ENCODE measurements at regions not wholly inside any gene's neighbourhood (a gene's known extent, or its start where the extent isn't known, plus 50 kb on each side); places are given as distances from the start of the nearest gene placed in this dataset.

- H3K9me3 ChIP-seq (ENCODE audit: insufficient read depth, low read depth, low read length) = peaks cover 16% of the 10 kb centered on the region; the same call in 1 of the 2 replicates
- no peaks in the 10 kb centered on the region for H3K36me3 ChIP-seq (ENCODE audit: insufficient read depth, low read depth, low read length)
- no peak overlapping the region for H3K9ac ChIP-seq (ENCODE audit: low read depth, low read length)
- no peak overlapping the region for H3K27ac ChIP-seq (ENCODE audit: low read length)
- H3K27me3 ChIP-seq (ENCODE audit: insufficient read depth, low read length) = no peaks in the 10 kb centered on the region; the same call in 1 of the 2 replicates
- H3K4me3 ChIP-seq (ENCODE audit: low read length) = no peak overlapping the region
- no peaks in the 10 kb centered on the region for H3K4me1 ChIP-seq (ENCODE audit: insufficient read depth, low read length)
Measured at GRCh38 chr6:924661-925060, 231.7 kb upstream of the EXOC2 start.

GRCh38 chr6:921400-921799, 228.5 kb upstream of the EXOC2 start:
- H3K4me1 ChIP-seq (ENCODE audit: insufficient read depth, low read length) = no peaks in the 10 kb centered on the region
- H3K4me3 ChIP-seq (ENCODE audit: low read length) = no peak overlapping the region
- H3K9me3 ChIP-seq (ENCODE audit: insufficient read depth, low read depth, low read length) = peaks cover 37% of the 10 kb centered on the region
- no peak overlapping the region for H3K27ac ChIP-seq (ENCODE audit: low read length)
- no peaks in the 10 kb centered on the region for H3K36me3 ChIP-seq (ENCODE audit: insufficient read depth, low read depth, low read length)
- H3K27me3 ChIP-seq (ENCODE audit: insufficient read depth, low read length) = no peaks in the 10 kb centered on the region; the same call in 1 of the 2 replicates
- H3K9ac ChIP-seq (ENCODE audit: low read depth, low read length) = no peak overlapping the region

DNA sequence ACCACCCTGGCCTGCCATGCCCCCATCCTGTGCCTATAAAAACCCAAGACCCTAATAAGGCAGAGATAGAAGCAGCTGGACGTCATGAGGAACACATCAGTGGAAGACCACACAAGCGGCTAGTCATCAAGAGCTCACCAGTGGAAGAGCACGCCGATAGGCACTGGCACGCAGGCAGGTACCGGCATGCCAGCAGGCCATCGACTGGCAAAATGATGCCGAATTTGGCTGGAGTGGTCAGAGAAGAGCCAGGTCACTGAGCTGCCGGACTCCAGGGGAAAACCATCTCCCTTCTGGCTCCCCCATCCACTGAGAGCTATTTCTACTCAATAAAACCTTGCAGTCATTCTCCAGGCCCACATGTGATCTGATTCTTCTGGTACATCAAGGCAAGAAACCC, 227.6 kb upstream of the EXOC2 start:
- no peak overlapping the region for H3K27ac ChIP-seq (ENCODE audit: low read length)
- H3K36me3 ChIP-seq (ENCODE audit: insufficient read depth, low read depth, low read length) = no peaks in the 10 kb centered on the region

DNA sequence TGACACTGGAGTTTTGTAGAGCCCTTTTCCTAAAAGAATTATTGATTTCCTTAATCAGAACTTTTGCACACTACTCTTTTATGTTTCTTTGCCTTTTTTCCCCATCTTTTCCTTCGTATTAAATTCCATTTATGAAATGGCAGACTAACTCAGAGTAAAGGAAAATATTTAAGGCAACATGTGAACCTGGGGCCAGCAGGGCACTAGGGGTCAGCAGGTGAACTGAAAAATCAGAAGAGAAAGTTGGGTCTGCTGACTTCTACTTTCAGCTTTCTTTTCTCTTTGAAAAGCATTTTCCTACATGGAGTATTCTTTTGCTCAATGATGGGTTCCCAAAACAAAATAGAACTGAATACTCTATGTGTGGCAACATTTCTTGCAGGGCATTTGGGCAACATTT, 226.6 kb upstream of the EXOC2 start:
- no peaks in the 10 kb centered on the region for H3K27me3 ChIP-seq (ENCODE audit: insufficient read depth, low read length)
- H3K9ac ChIP-seq (ENCODE audit: low read depth, low read length) = no peak overlapping the region
- H3K9me3 ChIP-seq (ENCODE audit: insufficient read depth, low read depth, low read length) = peaks cover 37% of the 10 kb centered on the region
- no peaks in the 10 kb centered on the region for H3K36me3 ChIP-seq (ENCODE audit: insufficient read depth, low read depth, low read length)
- H3K4me3 ChIP-seq (ENCODE audit: low read length) = no peak overlapping the region
- no peaks in the 10 kb centered on the region for H3K4me1 ChIP-seq (ENCODE audit: insufficient read depth, low read length)
- no peak overlapping the region for H3K27ac ChIP-seq (ENCODE audit: low read length)

More for the DNA sequence above, 227.6 kb upstream of the EXOC2 start:
- H3K4me1 ChIP-seq (ENCODE audit: insufficient read depth, low read length) = no peaks in the 10 kb centered on the region
- H3K4me3 ChIP-seq (ENCODE audit: low read length) = no peak overlapping the region
- no peaks in the 10 kb centered on the region for H3K27me3 ChIP-seq (ENCODE audit: insufficient read depth, low read length)
- no peak overlapping the region for H3K9ac ChIP-seq (ENCODE audit: low read depth, low read length)
- H3K9me3 ChIP-seq (ENCODE audit: insufficient read depth, low read depth, low read length) = peaks cover 37% of the 10 kb centered on the region

- no peaks in the 10 kb centered on the region for H3K36me3 ChIP-seq (ENCODE audit: insufficient read depth, low read depth, low read length)
- H3K9me3 ChIP-seq (ENCODE audit: insufficient read depth, low read depth, low read length) = peaks cover 37% of the 10 kb centered on the region
- H3K9ac ChIP-seq (ENCODE audit: low read depth, low read length) = no peak overlapping the region
- no peak overlapping the region for H3K27ac ChIP-seq (ENCODE audit: low read length)
- H3K27me3 ChIP-seq (ENCODE audit: insufficient read depth, low read length) = no peaks in the 10 kb centered on the region
- H3K4me3 ChIP-seq (ENCODE audit: low read length) = no peak overlapping the region
- H3K4me1 ChIP-seq (ENCODE audit: insufficient read depth, low read length) = peaks cover 3% of the 10 kb centered on the region; the same call in 1 of the 2 replicates
Measured at GRCh38 chr6:917939-918338, 225.0 kb upstream of the EXOC2 start.

DNA sequence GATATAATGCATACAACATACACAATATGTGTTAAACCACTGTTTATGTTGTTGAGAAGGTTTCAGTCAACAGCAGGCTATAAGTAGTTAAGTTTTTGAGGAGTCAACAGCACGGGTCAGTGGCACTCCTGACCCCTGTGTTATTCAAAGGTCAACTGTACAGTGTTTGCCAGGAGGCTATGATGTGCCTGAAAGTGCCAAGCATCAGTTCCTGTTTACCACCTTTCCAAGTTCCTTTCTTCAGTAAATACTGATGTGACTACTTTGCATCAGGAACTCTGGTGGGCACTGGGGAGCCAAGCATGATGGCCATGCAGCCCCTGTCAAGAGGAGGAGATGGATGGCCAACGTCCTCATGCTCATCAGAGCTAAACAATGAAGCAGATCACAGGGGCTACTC, 224.4 kb upstream of the EXOC2 start:
- no peak overlapping the region for H3K4me3 ChIP-seq (ENCODE audit: low read length)
- H3K27ac ChIP-seq (ENCODE audit: low read length) = no peak overlapping the region
- peaks cover 5% of the 10 kb centered on the region; the same call in 1 of the 2 replicates for H3K27me3 ChIP-seq (ENCODE audit: insufficient read depth, low read length)
- H3K9ac ChIP-seq (ENCODE audit: low read depth, low read length) = no peak overlapping the region
- H3K4me1 ChIP-seq (ENCODE audit: insufficient read depth, low read length) = peaks cover 3% of the 10 kb centered on the region
- no peaks in the 10 kb centered on the region for H3K36me3 ChIP-seq (ENCODE audit: insufficient read depth, low read depth, low read length)
- peaks cover 33% of the 10 kb centered on the region for H3K9me3 ChIP-seq (ENCODE audit: insufficient read depth, low read depth, low read length)

GRCh38 chr6:916131-916530, 223.2 kb upstream of the EXOC2 start:
- peaks cover 29% of the 10 kb centered on the region for H3K9me3 ChIP-seq (ENCODE audit: insufficient read depth, low read depth, low read length)
- H3K27me3 ChIP-seq (ENCODE audit: insufficient read depth, low read length) = peaks cover 7% of the 10 kb centered on the region; the same call in 1 of the 2 replicates
- no peak overlapping the region for H3K9ac ChIP-seq (ENCODE audit: low read depth, low read length)

GRCh38 chr6:912871-913835, 220.2 kb upstream of the EXOC2 start:
- Histone ChIP-seq H3K9me3 (ENCODE audit: insufficient read depth, low read depth, low read length) (peaks cover 16% of the 10 kb centered on the region), H3K4me3 (ENCODE audit: low read length) (no peak overlapping the region), H3K27me3 (ENCODE audit: insufficient read depth, low read length) (peaks cover 7% of the 10 kb centered on the region; the same call in 1 of the 2 replicates), H3K36me3 (ENCODE audit: insufficient read depth, low read depth, low read length) (no peaks in the 10 kb centered on the region), H3K9ac (ENCODE audit: low read depth, low read length) (no peak overlapping the region), H3K27ac (ENCODE audit: low read length) (no peak overlapping the region), H3K4me1 (ENCODE audit: insufficient read depth, low read length) (peaks cover 3% of the 10 kb centered on the region)

More at GRCh38 chr6:916131-916530, 223.2 kb upstream of the EXOC2 start:
- H3K27ac ChIP-seq (ENCODE audit: low read length) = no peak overlapping the region
- no peak overlapping the region for H3K4me3 ChIP-seq (ENCODE audit: low read length)
- peaks cover 3% of the 10 kb centered on the region for H3K4me1 ChIP-seq (ENCODE audit: insufficient read depth, low read length)
- H3K36me3 ChIP-seq (ENCODE audit: insufficient read depth, low read depth, low read length) = no peaks in the 10 kb centered on the region

GRCh38 chr6:907928-908327, 215.0 kb upstream of the EXOC2 start:
- no peaks in the 10 kb centered on the region; the same call in 1 of the 2 replicates for H3K4me1 ChIP-seq (ENCODE audit: insufficient read depth, low read length)
- H3K27ac ChIP-seq (ENCODE audit: low read length) = no peak overlapping the region
- H3K27me3 ChIP-seq (ENCODE audit: insufficient read depth, low read length) = peaks cover 7% of the 10 kb centered on the region; the same call in 1 of the 2 replicates
- H3K4me3 ChIP-seq (ENCODE audit: low read length) = no peak overlapping the region
- H3K9me3 ChIP-seq (ENCODE audit: insufficient read depth, low read depth, low read length) = no peaks in the 10 kb centered on the region
- no peaks in the 10 kb centered on the region for H3K36me3 ChIP-seq (ENCODE audit: insufficient read depth, low read depth, low read length)
- no peak overlapping the region for H3K9ac ChIP-seq (ENCODE audit: low read depth, low read length)

DNA sequence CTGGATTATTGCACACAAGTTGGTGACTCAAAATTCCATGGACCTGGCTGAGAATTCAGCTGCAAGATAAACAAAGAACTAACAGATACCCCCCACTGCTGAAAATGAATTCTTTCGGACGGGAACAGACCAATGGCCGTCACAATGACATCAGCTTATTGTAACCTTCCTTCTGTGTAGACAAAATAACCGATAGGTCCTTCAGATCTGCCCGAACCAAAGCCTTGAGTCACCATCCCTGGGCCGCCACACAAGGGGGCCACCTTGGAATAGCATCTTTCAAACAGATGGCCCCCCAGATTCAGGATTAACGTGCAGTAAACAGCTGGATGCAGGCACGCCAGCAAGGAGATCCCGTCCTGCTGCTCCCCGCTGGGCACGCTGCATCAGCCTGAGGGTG, 214.0 kb upstream of the EXOC2 start:
- H3K36me3 ChIP-seq (ENCODE audit: insufficient read depth, low read depth, low read length) = no peaks in the 10 kb centered on the region
- no peak overlapping the region for H3K27ac ChIP-seq (ENCODE audit: low read length)
- H3K9ac ChIP-seq (ENCODE audit: low read depth, low read length) = no peak overlapping the region

GRCh38 chr6:905556-905955, 212.6 kb upstream of the EXOC2 start:
- H3K4me1 ChIP-seq (ENCODE audit: insufficient read depth, low read length) = no peaks in the 10 kb centered on the region
- no peak overlapping the region for H3K4me3 ChIP-seq (ENCODE audit: low read length)
- H3K9ac ChIP-seq (ENCODE audit: low read depth, low read length) = no peak overlapping the region
- H3K27me3 ChIP-seq (ENCODE audit: insufficient read depth, low read length) = no peaks in the 10 kb centered on the region
- no peak overlapping the region for H3K27ac ChIP-seq (ENCODE audit: low read length)
- H3K36me3 ChIP-seq (ENCODE audit: insufficient read depth, low read depth, low read length) = no peaks in the 10 kb centered on the region
- no peaks in the 10 kb centered on the region for H3K9me3 ChIP-seq (ENCODE audit: insufficient read depth, low read depth, low read length)

More for the DNA sequence above, 214.0 kb upstream of the EXOC2 start:
- no peaks in the 10 kb centered on the region for H3K4me1 ChIP-seq (ENCODE audit: insufficient read depth, low read length)
- H3K4me3 ChIP-seq (ENCODE audit: low read length) = no peak overlapping the region
- H3K27me3 ChIP-seq (ENCODE audit: insufficient read depth, low read length) = no peaks in the 10 kb centered on the region
- H3K9me3 ChIP-seq (ENCODE audit: insufficient read depth, low read depth, low read length) = no peaks in the 10 kb centered on the region

DNA sequence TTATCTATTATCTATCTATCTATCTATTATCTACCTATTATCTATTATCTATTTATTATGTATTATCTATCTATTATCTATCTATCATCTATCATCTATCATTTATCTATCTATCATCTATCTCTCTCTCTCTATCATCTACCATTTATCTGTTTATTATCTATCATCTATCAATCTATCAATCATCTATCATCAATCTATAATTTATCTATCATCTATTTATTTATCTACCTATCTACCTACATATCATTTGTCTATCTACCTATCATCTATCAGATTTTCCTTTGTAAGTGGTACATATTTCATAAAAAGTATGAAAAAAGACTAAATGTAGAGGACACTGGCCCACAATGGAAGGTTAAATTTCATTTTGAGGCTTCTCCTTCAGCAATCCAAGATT, 212.1 kb upstream of the EXOC2 start:
- H3K4me1 ChIP-seq (ENCODE audit: insufficient read depth, low read length) = no peaks in the 10 kb centered on the region
- no peak overlapping the region for H3K9ac ChIP-seq (ENCODE audit: low read depth, low read length)
- no peak overlapping the region for H3K4me3 ChIP-seq (ENCODE audit: low read length)
- H3K27me3 ChIP-seq (ENCODE audit: insufficient read depth, low read length) = no peaks in the 10 kb centered on the region
- H3K9me3 ChIP-seq (ENCODE audit: insufficient read depth, low read depth, low read length) = no peaks in the 10 kb centered on the region
- H3K27ac ChIP-seq (ENCODE audit: low read length) = no peak overlapping the region
- H3K36me3 ChIP-seq (ENCODE audit: insufficient read depth, low read depth, low read length) = no peaks in the 10 kb centered on the region

Data from iPS-20b (cell line).